Activated T-cell treated with anti-CD3 and anti-CD28 coated beads, Interleukin-2, amount 50 U/mL, for 24 hours (primary cell): ENCODE measurements at regions not wholly inside any gene's neighbourhood (a gene's known extent, or its start where the extent isn't known, plus 50 kb on each side); places are given as distances from the start of the nearest gene placed in this dataset.

ENCODE experiments used
- DNase-seq: peaks from one replicate; pipeline ENCODE4 v3.0.0-alpha.2; 2020
- H3K27ac Mint-ChIP-seq: 2 replicates; pipeline ENCODE4 v1.8.0; 2020; ENCODE audit warnings: mild to moderate bottlenecking, mixed read lengths
- H3K27me3 Mint-ChIP-seq: 2 replicates; pipeline ENCODE4 v1.8.0; 2020; ENCODE audit warnings: mixed read lengths
- H3K36me3 Mint-ChIP-seq: 2 replicates; pipeline ENCODE4 v1.8.0; 2020; ENCODE audit warnings: low read depth, mixed read lengths
- H3K4me1 Mint-ChIP-seq: 2 replicates; pipeline ENCODE4 v1.8.0; 2020; ENCODE audit warnings: low read depth, mixed read lengths
- H3K4me3 Mint-ChIP-seq: 2 replicates; pipeline ENCODE4 v1.8.0; 2020; ENCODE audit warnings: mild to moderate bottlenecking, moderate library complexity, mixed read lengths
- H3K9me3 Mint-ChIP-seq: 2 replicates; pipeline ENCODE4 v1.8.0; 2020; ENCODE audit warnings: mixed read lengths

- no peak overlapping the region for H3K4me3 Mint-ChIP-seq
- no peaks in the 10 kb centered on the region for H3K36me3 Mint-ChIP-seq
- no peaks in the 10 kb centered on the region for H3K4me1 Mint-ChIP-seq
- H3K27ac Mint-ChIP-seq: no peak overlapping the region
- peaks cover 19% of the 10 kb centered on the region for H3K9me3 Mint-ChIP-seq
- no peaks in the 10 kb centered on the region for H3K27me3 Mint-ChIP-seq
- no peak for DNase-seq
These were observed 65.4 kb upstream of the CDH12 start for GRCh38 chr5:22918511-22918910.

GRCh38 chr5:22916393-22916792 lies 63.2 kb upstream of the CDH12 start:
- Mint-ChIP-seq H3K9me3 (peaks cover 19% of the 10 kb centered on the region), H3K27ac (no peak overlapping the region), H3K36me3 (no peaks in the 10 kb centered on the region), H3K4me1 (no peaks in the 10 kb centered on the region), H3K4me3 (no peak overlapping the region), H3K27me3 (no peaks in the 10 kb centered on the region)
- DNase-seq: no peak

GRCh38 chr5:22911019-22911418 lies 57.9 kb upstream of the CDH12 start:
- no peaks in the 10 kb centered on the region for H3K4me1 Mint-ChIP-seq
- peaks cover 7% of the 10 kb centered on the region for H3K9me3 Mint-ChIP-seq
- H3K27me3 Mint-ChIP-seq: no peaks in the 10 kb centered on the region
- H3K27ac Mint-ChIP-seq: no peak overlapping the region
- no peak for DNase-seq
- no peaks in the 10 kb centered on the region for H3K36me3 Mint-ChIP-seq
- H3K4me3 Mint-ChIP-seq: no peak overlapping the region

- Mint-ChIP-seq H3K27ac (no peak overlapping the region), H3K27me3 (no peaks in the 10 kb centered on the region), H3K9me3 (peaks cover 7% of the 10 kb centered on the region), H3K4me3 (no peak overlapping the region), H3K4me1 (no peaks in the 10 kb centered on the region), H3K36me3 (no peaks in the 10 kb centered on the region)
- DNase-seq: no peak
These were observed 57.4 kb upstream of the CDH12 start for GRCh38 chr5:22910523-22910922.

GRCh38 chr5:22908586-22908985 lies 55.4 kb upstream of the CDH12 start:
- peaks cover 7% of the 10 kb centered on the region for H3K9me3 Mint-ChIP-seq
- H3K4me1 Mint-ChIP-seq: no peaks in the 10 kb centered on the region
- DNase-seq: no peak
- no peak overlapping the region for H3K4me3 Mint-ChIP-seq
- H3K27ac Mint-ChIP-seq: no peak overlapping the region
- no peaks in the 10 kb centered on the region for H3K27me3 Mint-ChIP-seq
- H3K36me3 Mint-ChIP-seq: no peaks in the 10 kb centered on the region

GRCh38 chr5:22908129-22908528 lies 55.0 kb upstream of the CDH12 start:
- no peak overlapping the region for H3K4me3 Mint-ChIP-seq
- DNase-seq: no peak
- H3K27me3 Mint-ChIP-seq: no peaks in the 10 kb centered on the region
- H3K27ac Mint-ChIP-seq: no peak overlapping the region
- H3K4me1 Mint-ChIP-seq: no peaks in the 10 kb centered on the region
- H3K36me3 Mint-ChIP-seq: no peaks in the 10 kb centered on the region
- H3K9me3 Mint-ChIP-seq: peaks cover 6% of the 10 kb centered on the region
